Fibroblast of pulmonary artery (primary cell): ENCODE measurements at regions not wholly inside any gene's neighbourhood (a gene's known extent, or its start where the extent isn't known, plus 50 kb on each side); places are given as distances from the start of the nearest gene placed in this dataset.

Experiments used
- DNase-seq: peaks from one replicate; pipeline ENCODE4 v3.0.0-alpha.2; 2010; ENCODE audit warnings: low read depth
- H3K4me3 ChIP-seq: replicated peaks from 2 replicates; pipeline ENCODE4 v1.5.1; 2011; ENCODE audit warnings: low read depth, mild to moderate bottlenecking, control low read depth, low read length, moderate library complexity
- CTCF ChIP-seq: IDR thresholded peaks from 2 replicates; pipeline ENCODE4 v1.5.1; 2011; ENCODE audit warnings: mild to moderate bottlenecking, control low read depth, low read length, inconsistent platforms; ENCODE audit errors: missing control alignments

- no peak for DNase-seq
- no peak overlapping the region for H3K4me3 ChIP-seq
- TF ChIP-seq CTCF = no peak
These were observed 229.7 kb upstream of the PMEPA1 start for GRCh38 chr20:57939499-57939898.

- H3K4me3 ChIP-seq = no peak overlapping the region
- no peak for TF ChIP-seq CTCF
- peak; percentile 4 for DNase-seq
These were observed 228.6 kb upstream of the PMEPA1 start for GRCh38 chr20:57938158-57939108.

GRCh38 chr20:57936636-57937385 is 227.0 kb upstream of the PMEPA1 start:
- no peak overlapping the region for H3K4me3 ChIP-seq
- TF ChIP-seq CTCF = no peak
- no peak for DNase-seq

- H3K4me3 ChIP-seq = no peak overlapping the region
- DNase-seq = no peak
- TF ChIP-seq CTCF = no peak
These were observed 225.1 kb upstream of the PMEPA1 start for GRCh38 chr20:57934913-57935312.

- H3K4me3 ChIP-seq = no peak overlapping the region
- no peak for DNase-seq
- TF ChIP-seq CTCF = no peak
These were observed 224.4 kb upstream of the PMEPA1 start for GRCh38 chr20:57934007-57934805.

GRCh38 chr20:57932227-57932864 is 222.5 kb upstream of the PMEPA1 start:
- no peak for TF ChIP-seq CTCF
- DNase-seq = no peak
- no peak overlapping the region for H3K4me3 ChIP-seq
